WTC11 (cell line): ENCODE measurements at regions not wholly inside any gene's neighbourhood (a gene's known extent, or its start where the extent isn't known, plus 50 kb on each side); places are given as distances from the start of the nearest gene placed in this dataset.

Experiments used
- ATF1 ChIP-seq: sonication (generic); formaldehyde crosslinking; IDR thresholded peaks from 2 replicates; pipeline ENCODE4 v1.8.1; 2023; ENCODE audit warnings: mild to moderate bottlenecking, moderate library complexity, missing genetic modification reagents
- CBFB ChIP-seq: sonication (generic); formaldehyde crosslinking; IDR thresholded peaks from 2 replicates; pipeline ENCODE4 v1.8.1; 2022; ENCODE audit warnings: mild to moderate bottlenecking, low read depth, missing genetic modification reagents
- ELF4 ChIP-seq: sonication (generic); formaldehyde crosslinking; IDR thresholded peaks from 2 replicates; pipeline ENCODE4 v1.8.1; 2022; ENCODE audit warnings: low read depth, mild to moderate bottlenecking, moderate library complexity, missing genetic modification reagents
- FOXK1 ChIP-seq: sonication (generic); formaldehyde crosslinking; IDR thresholded peaks from 2 replicates; pipeline ENCODE4 v1.8.0; 2022; ENCODE audit warnings: mild to moderate bottlenecking, moderate library complexity, missing genetic modification reagents
- NFYB ChIP-seq: sonication (generic); formaldehyde crosslinking; conservative IDR thresholded peaks from 2 replicates; pipeline ENCODE4 v1.8.0; 2022; ENCODE audit warnings: low read depth, missing genetic modification reagents
- NR1H2 ChIP-seq: sonication (generic); formaldehyde crosslinking; IDR thresholded peaks from 2 replicates; pipeline ENCODE4 v1.9.0; 2021; ENCODE audit warnings: mild to moderate bottlenecking, moderate library complexity, missing genetic modification reagents
- SMAD4 ChIP-seq: sonication (generic); formaldehyde crosslinking; IDR thresholded peaks from 2 replicates; pipeline ENCODE4 v1.8.0; 2022; ENCODE audit warnings: mild to moderate bottlenecking, missing genetic modification reagents
- ZNF423 ChIP-seq: fragments of 250-450 bp; sonication (Bioruptor Pico); IDR thresholded peaks from 2 replicates; pipeline ENCODE4 v2.1.2; 2022; ENCODE audit warnings: mild to moderate bottlenecking, moderate library complexity
- TF ChIP-seq, protein P1 (sequence below): sonication (generic); formaldehyde crosslinking; IDR thresholded peaks from 2 replicates; pipeline ENCODE4 v1.8.1; 2022; ENCODE audit warnings: low read depth, missing genetic modification reagents, borderline replicate concordance
- TF ChIP-seq, protein P2 (sequence below): fragments of 200-600 bp; IDR thresholded peaks from 2 replicates; pipeline ENCODE4 v1.8.0; 2022; ENCODE audit warnings: antibody characterized with exemption
- TF ChIP-seq, protein P3 (sequence below): sonication (generic); formaldehyde crosslinking; IDR thresholded peaks from 2 replicates; pipeline ENCODE4 v1.8.0; 2023; ENCODE audit warnings: mild to moderate bottlenecking, missing genetic modification reagents
- TF ChIP-seq, protein P4 (sequence below): sonication (generic); formaldehyde crosslinking; IDR thresholded peaks from 2 replicates; pipeline ENCODE4 v1.8.1; 2022; ENCODE audit warnings: low read depth, mild to moderate bottlenecking, moderate library complexity, missing genetic modification reagents, borderline replicate concordance
- TF ChIP-seq, protein P5 (sequence below): fragments of 250-450 bp; sonication (Bioruptor Pico); IDR thresholded peaks from 2 replicates; pipeline ENCODE4 v1.9.0; 2021; ENCODE audit warnings: moderate library complexity, mild to moderate bottlenecking, inconsistent platforms, borderline replicate concordance

DNA sequence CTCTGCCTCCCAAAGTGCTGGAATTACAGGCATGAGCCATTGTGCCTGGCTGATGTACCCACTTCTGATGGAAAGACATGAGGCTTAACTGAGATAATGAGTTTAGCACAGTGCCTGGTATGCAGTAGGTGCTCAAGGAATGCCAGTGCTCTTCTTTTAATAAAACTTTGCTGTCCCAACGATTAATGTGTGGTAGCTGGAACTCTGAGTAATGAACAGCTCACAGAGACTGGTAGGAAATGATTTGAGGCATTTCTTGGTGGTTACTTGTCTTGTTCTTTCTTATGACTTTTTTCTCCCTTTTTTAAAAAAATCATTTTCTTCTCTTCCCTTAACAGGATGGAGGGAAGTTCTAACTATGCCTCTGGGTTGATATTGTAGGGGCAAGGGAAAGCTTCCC, 235.7 kb upstream of the PWP1 start:
- TF ChIP-seq, protein P1, sequence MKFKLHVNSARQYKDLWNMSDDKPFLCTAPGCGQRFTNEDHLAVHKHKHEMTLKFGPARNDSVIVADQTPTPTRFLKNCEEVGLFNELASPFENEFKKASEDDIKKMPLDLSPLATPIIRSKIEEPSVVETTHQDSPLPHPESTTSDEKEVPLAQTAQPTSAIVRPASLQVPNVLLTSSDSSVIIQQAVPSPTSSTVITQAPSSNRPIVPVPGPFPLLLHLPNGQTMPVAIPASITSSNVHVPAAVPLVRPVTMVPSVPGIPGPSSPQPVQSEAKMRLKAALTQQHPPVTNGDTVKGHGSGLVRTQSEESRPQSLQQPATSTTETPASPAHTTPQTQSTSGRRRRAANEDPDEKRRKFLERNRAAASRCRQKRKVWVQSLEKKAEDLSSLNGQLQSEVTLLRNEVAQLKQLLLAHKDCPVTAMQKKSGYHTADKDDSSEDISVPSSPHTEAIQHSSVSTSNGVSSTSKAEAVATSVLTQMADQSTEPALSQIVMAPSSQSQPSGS (CRISPR knock-in tag), result no peak
- TF ChIP-seq ATF1 (CRISPR knock-in tag) (no peak), SMAD4 (CRISPR knock-in tag) (no peak), ELF4 (CRISPR knock-in tag) (no peak), CBFB (CRISPR knock-in tag) (no peak), NR1H2 (CRISPR knock-in tag) (no peak), NFYB (CRISPR knock-in tag) (no peak), FOXK1 (CRISPR knock-in tag) (no peak), ZNF423 (CRISPR knock-in tag) (no peak)
- TF ChIP-seq, protein P2, sequence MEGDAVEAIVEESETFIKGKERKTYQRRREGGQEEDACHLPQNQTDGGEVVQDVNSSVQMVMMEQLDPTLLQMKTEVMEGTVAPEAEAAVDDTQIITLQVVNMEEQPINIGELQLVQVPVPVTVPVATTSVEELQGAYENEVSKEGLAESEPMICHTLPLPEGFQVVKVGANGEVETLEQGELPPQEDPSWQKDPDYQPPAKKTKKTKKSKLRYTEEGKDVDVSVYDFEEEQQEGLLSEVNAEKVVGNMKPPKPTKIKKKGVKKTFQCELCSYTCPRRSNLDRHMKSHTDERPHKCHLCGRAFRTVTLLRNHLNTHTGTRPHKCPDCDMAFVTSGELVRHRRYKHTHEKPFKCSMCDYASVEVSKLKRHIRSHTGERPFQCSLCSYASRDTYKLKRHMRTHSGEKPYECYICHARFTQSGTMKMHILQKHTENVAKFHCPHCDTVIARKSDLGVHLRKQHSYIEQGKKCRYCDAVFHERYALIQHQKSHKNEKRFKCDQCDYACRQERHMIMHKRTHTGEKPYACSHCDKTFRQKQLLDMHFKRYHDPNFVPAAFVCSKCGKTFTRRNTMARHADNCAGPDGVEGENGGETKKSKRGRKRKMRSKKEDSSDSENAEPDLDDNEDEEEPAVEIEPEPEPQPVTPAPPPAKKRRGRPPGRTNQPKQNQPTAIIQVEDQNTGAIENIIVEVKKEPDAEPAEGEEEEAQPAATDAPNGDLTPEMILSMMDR, result no peak
- TF ChIP-seq, protein P3, sequence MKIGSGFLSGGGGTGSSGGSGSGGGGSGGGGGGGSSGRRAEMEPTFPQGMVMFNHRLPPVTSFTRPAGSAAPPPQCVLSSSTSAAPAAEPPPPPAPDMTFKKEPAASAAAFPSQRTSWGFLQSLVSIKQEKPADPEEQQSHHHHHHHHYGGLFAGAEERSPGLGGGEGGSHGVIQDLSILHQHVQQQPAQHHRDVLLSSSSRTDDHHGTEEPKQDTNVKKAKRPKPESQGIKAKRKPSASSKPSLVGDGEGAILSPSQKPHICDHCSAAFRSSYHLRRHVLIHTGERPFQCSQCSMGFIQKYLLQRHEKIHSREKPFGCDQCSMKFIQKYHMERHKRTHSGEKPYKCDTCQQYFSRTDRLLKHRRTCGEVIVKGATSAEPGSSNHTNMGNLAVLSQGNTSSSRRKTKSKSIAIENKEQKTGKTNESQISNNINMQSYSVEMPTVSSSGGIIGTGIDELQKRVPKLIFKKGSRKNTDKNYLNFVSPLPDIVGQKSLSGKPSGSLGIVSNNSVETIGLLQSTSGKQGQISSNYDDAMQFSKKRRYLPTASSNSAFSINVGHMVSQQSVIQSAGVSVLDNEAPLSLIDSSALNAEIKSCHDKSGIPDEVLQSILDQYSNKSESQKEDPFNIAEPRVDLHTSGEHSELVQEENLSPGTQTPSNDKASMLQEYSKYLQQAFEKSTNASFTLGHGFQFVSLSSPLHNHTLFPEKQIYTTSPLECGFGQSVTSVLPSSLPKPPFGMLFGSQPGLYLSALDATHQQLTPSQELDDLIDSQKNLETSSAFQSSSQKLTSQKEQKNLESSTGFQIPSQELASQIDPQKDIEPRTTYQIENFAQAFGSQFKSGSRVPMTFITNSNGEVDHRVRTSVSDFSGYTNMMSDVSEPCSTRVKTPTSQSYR (CRISPR knock-in tag), result no peak
- TF ChIP-seq, protein P4, sequence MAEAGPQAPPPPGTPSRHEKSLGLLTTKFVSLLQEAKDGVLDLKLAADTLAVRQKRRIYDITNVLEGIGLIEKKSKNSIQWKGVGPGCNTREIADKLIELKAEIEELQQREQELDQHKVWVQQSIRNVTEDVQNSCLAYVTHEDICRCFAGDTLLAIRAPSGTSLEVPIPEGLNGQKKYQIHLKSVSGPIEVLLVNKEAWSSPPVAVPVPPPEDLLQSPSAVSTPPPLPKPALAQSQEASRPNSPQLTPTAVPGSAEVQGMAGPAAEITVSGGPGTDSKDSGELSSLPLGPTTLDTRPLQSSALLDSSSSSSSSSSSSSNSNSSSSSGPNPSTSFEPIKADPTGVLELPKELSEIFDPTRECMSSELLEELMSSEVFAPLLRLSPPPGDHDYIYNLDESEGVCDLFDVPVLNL (CRISPR knock-in tag), result no peak
- TF ChIP-seq, protein P5, sequence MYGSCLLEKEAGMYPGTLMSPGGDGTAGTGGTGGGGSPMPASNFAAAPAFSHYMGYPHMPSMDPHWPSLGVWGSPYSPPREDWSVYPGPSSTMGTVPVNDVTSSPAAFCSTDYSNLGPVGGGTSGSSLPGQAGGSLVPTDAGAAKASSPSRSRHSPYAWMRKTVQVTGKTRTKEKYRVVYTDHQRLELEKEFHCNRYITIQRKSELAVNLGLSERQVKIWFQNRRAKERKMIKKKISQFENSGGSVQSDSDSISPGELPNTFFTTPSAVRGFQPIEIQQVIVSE, result no peak
